NB4 (cell line): ENCODE measurements at regions not wholly inside any gene's neighbourhood (a gene's known extent, or its start where the extent isn't known, plus 50 kb on each side); places are given as distances from the start of the nearest gene placed in this dataset.

Source experiments
- CTCF ChIP-seq: IDR thresholded peaks from one replicate; pipeline ENCODE4 v1.5.1; 2012; ENCODE audit warnings: low read depth, low read length
- MYC ChIP-seq: IDR thresholded peaks from 2 replicates; pipeline ENCODE4 v1.6.1; 2011; ENCODE audit warnings: low read depth, low read length
- POLR2A ChIP-seq: IDR thresholded peaks from 2 replicates; pipeline ENCODE4 v1.6.1; 2011; ENCODE audit warnings: mild to moderate bottlenecking; ENCODE audit not compliant: insufficient read length; ENCODE audit errors: extremely low read depth

DNA sequence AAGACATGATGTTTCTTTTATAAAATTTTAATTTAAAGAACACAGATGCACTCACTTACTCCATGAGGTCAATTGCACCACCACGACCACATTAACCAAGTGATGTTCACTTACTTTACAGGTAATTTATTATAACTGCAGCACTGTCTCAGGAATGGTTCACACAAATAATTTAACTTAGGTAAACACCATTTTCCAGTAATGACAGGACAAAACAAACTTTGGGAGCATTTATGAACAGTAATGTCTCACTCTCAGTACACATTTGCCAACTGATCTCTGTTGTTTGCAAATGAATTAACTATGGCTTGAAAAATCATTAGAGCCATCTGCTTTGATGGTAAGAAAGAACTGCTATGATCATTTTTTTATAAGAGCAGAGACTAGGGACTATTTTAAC, 150.4 kb downstream of the ETV1 start:
- TF ChIP-seq MYC (no peak), CTCF (no peak), POLR2A (no peak)
